Activated T-helper 1 cell treated with anti-CD3 and anti-CD28 coated beads, Interleukin-12 subunit alpha, Interleukin-12 subunit beta, Interleukin-2, Interleukin-4 antibody, amounts not matched to agents 30 ng/mL and 10 ng/mL and 1 ng/mL, durations not matched to agents 14 hours and 24 hours and 36 hours (primary cell): ENCODE measurements at regions not wholly inside any gene's neighbourhood (a gene's known extent, or its start where the extent isn't known, plus 50 kb on each side); places are given as distances from the start of the nearest gene placed in this dataset.

Experiments
- DNase-seq: peaks from one replicate; pipeline ENCODE4 v3.0.0; 2021; ENCODE audit warnings: low spot score
- H3K27ac Mint-ChIP-seq: one replicate; pipeline ENCODE4 v1.8.0; 2021; ENCODE audit warnings: mild to moderate bottlenecking, mixed read lengths
- H3K27me3 Mint-ChIP-seq: one replicate; pipeline ENCODE4 v1.8.0; 2022; ENCODE audit warnings: mild to moderate bottlenecking, moderate library complexity, mixed read lengths; ENCODE audit not compliant: insufficient read depth
- H3K36me3 Mint-ChIP-seq: one replicate; pipeline ENCODE4 v1.8.0; 2021; ENCODE audit warnings: low read depth, mixed read lengths
- H3K4me1 Mint-ChIP-seq: one replicate; pipeline ENCODE4 v1.8.0; 2021; ENCODE audit warnings: low read depth, mixed read lengths
- H3K4me3 Mint-ChIP-seq: one replicate; pipeline ENCODE4 v1.8.0; 2021; ENCODE audit warnings: mild to moderate bottlenecking, moderate library complexity, mixed read lengths
- H3K9me3 Mint-ChIP-seq: one replicate; pipeline ENCODE4 v1.8.0; 2021; ENCODE audit warnings: mixed read lengths
- intact Hi-C: fragments of 100-400 bp; cut with micrococcal nuclease; formaldehyde crosslinking; loops from one replicate; pipeline ENCODE4 v1.15.1; 2024

- Mint-ChIP-seq H3K27me3 (peaks cover 4% of the 10 kb centered on the region), H3K27ac (no peak overlapping the region), H3K4me3 (no peak overlapping the region), H3K4me1 (peaks cover 19% of the 10 kb centered on the region), H3K9me3 (no peaks in the 10 kb centered on the region), H3K36me3 (no peaks in the 10 kb centered on the region)
- no peak for DNase-seq
- intact Hi-C loops, result no loop called here
Observed at GRCh38 chr3:177606891-177607290, 409.6 kb upstream of the TBL1XR1 start.

- H3K27ac Mint-ChIP-seq, result no peak overlapping the region
- DNase-seq, result no peak
- H3K27me3 Mint-ChIP-seq, result peaks cover 4% of the 10 kb centered on the region
- H3K4me1 Mint-ChIP-seq, result peaks cover 15% of the 10 kb centered on the region
- H3K4me3 Mint-ChIP-seq, result no peak overlapping the region
- intact Hi-C loops, result no loop called here
- H3K9me3 Mint-ChIP-seq, result no peaks in the 10 kb centered on the region
- no peaks in the 10 kb centered on the region for H3K36me3 Mint-ChIP-seq
Observed at GRCh38 chr3:177607589-177607988, 410.3 kb upstream of the TBL1XR1 start.

GRCh38 chr3:177608443-177608842 is 411.2 kb upstream of the TBL1XR1 start:
- intact Hi-C loops, result no loop called here
- no peaks in the 10 kb centered on the region for H3K36me3 Mint-ChIP-seq
- peaks cover 9% of the 10 kb centered on the region for H3K4me1 Mint-ChIP-seq
- no peak overlapping the region for H3K27ac Mint-ChIP-seq
- DNase-seq, result no peak
- H3K9me3 Mint-ChIP-seq, result peaks cover 4% of the 10 kb centered on the region
- peaks cover 4% of the 10 kb centered on the region for H3K27me3 Mint-ChIP-seq
- H3K4me3 Mint-ChIP-seq, result no peak overlapping the region

GRCh38 chr3:177609613-177610012 is 412.3 kb upstream of the TBL1XR1 start:
- DNase-seq, result no peak
- no peaks in the 10 kb centered on the region for H3K36me3 Mint-ChIP-seq
- peaks cover 4% of the 10 kb centered on the region for H3K27me3 Mint-ChIP-seq
- H3K27ac Mint-ChIP-seq, result no peak overlapping the region
- H3K9me3 Mint-ChIP-seq, result peaks cover 4% of the 10 kb centered on the region
- peaks cover 7% of the 10 kb centered on the region for H3K4me1 Mint-ChIP-seq
- H3K4me3 Mint-ChIP-seq, result no peak overlapping the region
- intact Hi-C loops, result no loop called here

- no peak overlapping the region for H3K4me3 Mint-ChIP-seq
- H3K4me1 Mint-ChIP-seq, result peaks cover 11% of the 10 kb centered on the region
- peaks cover 4% of the 10 kb centered on the region for H3K27me3 Mint-ChIP-seq
- no peak for DNase-seq
- no peak overlapping the region for H3K27ac Mint-ChIP-seq
- intact Hi-C loops, result no loop called here
- H3K36me3 Mint-ChIP-seq, result no peaks in the 10 kb centered on the region
- H3K9me3 Mint-ChIP-seq, result peaks cover 4% of the 10 kb centered on the region
Observed at GRCh38 chr3:177610262-177610661, 413.0 kb upstream of the TBL1XR1 start.

- no peak overlapping the region for H3K4me3 Mint-ChIP-seq
- H3K9me3 Mint-ChIP-seq, result peaks cover 4% of the 10 kb centered on the region
- H3K27ac Mint-ChIP-seq, result no peak overlapping the region
- H3K27me3 Mint-ChIP-seq, result peaks cover 4% of the 10 kb centered on the region
- intact Hi-C loops, result no loop called here
- no peaks in the 10 kb centered on the region for H3K36me3 Mint-ChIP-seq
- DNase-seq, result no peak
- peaks cover 12% of the 10 kb centered on the region for H3K4me1 Mint-ChIP-seq
Observed at GRCh38 chr3:177610686-177611633, 413.7 kb upstream of the TBL1XR1 start.

GRCh38 chr3:177611752-177612334 is 414.6 kb upstream of the TBL1XR1 start:
- Mint-ChIP-seq H3K4me3 (no peak overlapping the region), H3K27me3 (peaks cover 4% of the 10 kb centered on the region), H3K9me3 (peaks cover 4% of the 10 kb centered on the region), H3K36me3 (no peaks in the 10 kb centered on the region), H3K4me1 (peaks cover 12% of the 10 kb centered on the region), H3K27ac (no peak overlapping the region)
- intact Hi-C loops, result no loop called here
- DNase-seq, result no peak

- no peak overlapping the region for H3K4me3 Mint-ChIP-seq
- H3K36me3 Mint-ChIP-seq, result no peaks in the 10 kb centered on the region
- H3K27me3 Mint-ChIP-seq, result no peaks in the 10 kb centered on the region
- H3K27ac Mint-ChIP-seq, result no peak overlapping the region
- peaks cover 4% of the 10 kb centered on the region for H3K9me3 Mint-ChIP-seq
- DNase-seq, result no peak
- intact Hi-C loops, result no loop called here
- peaks cover 6% of the 10 kb centered on the region for H3K4me1 Mint-ChIP-seq
Observed at GRCh38 chr3:177613901-177614300, 416.6 kb upstream of the TBL1XR1 start.

GRCh38 chr3:177615015-177615414 is 417.7 kb upstream of the TBL1XR1 start:
- no peak for DNase-seq
- intact Hi-C loops, result no loop called here
- no peaks in the 10 kb centered on the region for H3K36me3 Mint-ChIP-seq
- H3K27ac Mint-ChIP-seq, result no peak overlapping the region
- no peaks in the 10 kb centered on the region for H3K27me3 Mint-ChIP-seq
- no peak overlapping the region for H3K4me3 Mint-ChIP-seq
- H3K9me3 Mint-ChIP-seq, result peaks cover 4% of the 10 kb centered on the region
- H3K4me1 Mint-ChIP-seq, result peaks cover 6% of the 10 kb centered on the region

- Mint-ChIP-seq H3K27me3 (no peaks in the 10 kb centered on the region), H3K9me3 (no peaks in the 10 kb centered on the region), H3K36me3 (no peaks in the 10 kb centered on the region), H3K27ac (no peak overlapping the region), H3K4me1 (peaks cover 18% of the 10 kb centered on the region), H3K4me3 (no peak overlapping the region)
- no peak for DNase-seq
- intact Hi-C loops, result no loop called here
Observed at GRCh38 chr3:177618873-177619733, 421.8 kb upstream of the TBL1XR1 start.

GRCh38 chr3:177620073-177620472 is 422.8 kb upstream of the TBL1XR1 start:
- DNase-seq, result no peak
- no peak overlapping the region for H3K4me3 Mint-ChIP-seq
- H3K36me3 Mint-ChIP-seq, result no peaks in the 10 kb centered on the region
- no peaks in the 10 kb centered on the region for H3K27me3 Mint-ChIP-seq
- H3K27ac Mint-ChIP-seq, result no peak overlapping the region
- peaks cover 16% of the 10 kb centered on the region for H3K4me1 Mint-ChIP-seq
- intact Hi-C loops, result no loop called here
- no peaks in the 10 kb centered on the region for H3K9me3 Mint-ChIP-seq

- Mint-ChIP-seq H3K36me3 (no peaks in the 10 kb centered on the region), H3K4me1 (peaks cover 12% of the 10 kb centered on the region), H3K9me3 (no peaks in the 10 kb centered on the region), H3K4me3 (no peak overlapping the region), H3K27ac (no peak overlapping the region), H3K27me3 (no peaks in the 10 kb centered on the region)
- intact Hi-C loops, result no loop called here
- no peak for DNase-seq
Observed at GRCh38 chr3:177622520-177622919, 425.2 kb upstream of the TBL1XR1 start.
